Activated naive CD8-positive, alpha-beta T cell treated with anti-CD3 and anti-CD28 coated beads, Interleukin-2, amount 10 ng/mL, durations not matched to agents 7 days and 5 days (primary cell): ENCODE measurements at regions not wholly inside any gene's neighbourhood (a gene's known extent, or its start where the extent isn't known, plus 50 kb on each side); places are given as distances from the start of the nearest gene placed in this dataset.
"Not testable (repeated sequence)": the region's sequence is repeated elsewhere in the genome, so short reads cannot be mapped to it uniquely, and the experiment has no call there.

ENCODE experiments used
- ATAC-seq: fragments of 150-1000 bp; cut with Tn5 transposase; one replicate; pipeline ENCODE4 v1.10.0; 2021; ENCODE audit warnings: low read depth, moderate library complexity
- POLR2A ChIA-PET: fragments of 350-600 bp; sonication (Branson Sonifier 250); formaldehyde crosslinking; loops from one replicate; lab custom pipeline; 2021; ENCODE audit warnings: antibody characterized with exemption; lab: Charles Lee
- DNase-seq: peaks from one replicate; pipeline ENCODE4 v3.0.0; 2021
- H3K27ac Mint-ChIP-seq: one replicate; pipeline ENCODE4 v1.8.0; 2022; ENCODE audit warnings: mild to moderate bottlenecking, mixed read lengths
- H3K27me3 Mint-ChIP-seq: one replicate; pipeline ENCODE4 v1.8.0; 2022; ENCODE audit warnings: mild to moderate bottlenecking, moderate library complexity, mixed read lengths
- H3K36me3 Mint-ChIP-seq: one replicate; pipeline ENCODE4 v1.8.0; 2021; ENCODE audit warnings: mild to moderate bottlenecking, mixed read lengths
- H3K4me1 Mint-ChIP-seq: one replicate; pipeline ENCODE4 v1.8.0; 2021; ENCODE audit warnings: mixed read lengths
- H3K4me3 Mint-ChIP-seq: one replicate; pipeline ENCODE4 v1.8.0; 2022; ENCODE audit warnings: mild to moderate bottlenecking, moderate library complexity, mixed read lengths
- H3K9me3 Mint-ChIP-seq: one replicate; pipeline ENCODE4 v1.8.0; 2021; ENCODE audit warnings: mixed read lengths

DNA sequence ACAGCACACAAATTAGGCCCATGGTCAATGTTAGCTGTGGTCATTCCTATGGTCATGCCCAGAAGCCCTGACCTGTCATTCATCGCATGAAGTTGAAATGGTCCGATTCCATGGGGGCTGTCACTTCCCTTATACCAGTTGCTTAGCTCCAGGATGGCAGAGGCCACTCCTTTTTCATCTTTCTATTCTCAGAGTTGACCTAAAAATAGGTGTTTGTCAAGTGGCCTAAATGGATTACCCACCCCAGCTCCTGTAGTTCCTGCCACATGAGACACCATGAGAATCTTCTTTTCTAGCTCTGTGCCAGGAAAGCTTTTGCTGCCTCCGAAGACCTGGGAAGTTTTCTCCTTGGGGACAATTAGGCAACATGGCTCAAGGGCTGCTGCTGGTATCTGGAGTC, 141.2 kb upstream of the TRIM73 start:
- POLR2A ChIA-PET, ATAC-seq, H3K27ac Mint-ChIP-seq, H3K36me3 Mint-ChIP-seq, H3K27me3 Mint-ChIP-seq, H3K4me1 Mint-ChIP-seq, H3K9me3 Mint-ChIP-seq, DNase-seq, H3K4me3 Mint-ChIP-seq: not testable (repeated sequence)

GRCh38 chr7:75257442-75257841, 138.0 kb upstream of the TRIM73 start:
- H3K27me3 Mint-ChIP-seq, DNase-seq, ATAC-seq, H3K9me3 Mint-ChIP-seq, H3K4me1 Mint-ChIP-seq, H3K4me3 Mint-ChIP-seq, H3K36me3 Mint-ChIP-seq, POLR2A ChIA-PET, H3K27ac Mint-ChIP-seq: not testable (repeated sequence)

DNA sequence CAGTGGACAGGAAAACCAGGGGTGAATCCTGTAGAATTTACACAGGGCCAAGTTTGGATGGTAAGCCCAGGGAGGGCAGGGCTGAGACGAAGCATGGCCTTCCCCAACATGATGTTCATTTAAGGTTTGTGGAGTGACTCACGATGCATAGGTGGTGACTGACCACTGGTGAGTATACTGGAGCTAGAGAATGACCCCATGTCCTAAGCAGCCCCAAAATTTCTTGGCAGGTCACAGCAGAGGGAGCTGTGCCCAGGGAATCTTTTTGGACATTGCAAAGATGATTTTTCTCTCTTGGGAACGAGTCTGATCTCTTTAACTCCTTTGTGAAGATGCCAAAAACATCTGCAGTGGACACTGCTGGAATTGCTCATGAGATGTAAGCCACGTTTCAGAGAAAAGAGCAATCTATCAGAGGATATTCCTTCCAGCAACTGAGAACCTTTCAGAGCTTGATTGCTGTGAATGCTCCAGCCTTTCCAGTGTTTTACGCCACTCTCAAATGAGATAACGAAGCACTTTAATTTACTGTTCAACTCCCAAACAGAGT, 135.9 kb upstream of the TRIM73 start:
- ATAC-seq, H3K36me3 Mint-ChIP-seq, POLR2A ChIA-PET, H3K4me3 Mint-ChIP-seq, H3K4me1 Mint-ChIP-seq, H3K27me3 Mint-ChIP-seq, H3K27ac Mint-ChIP-seq, H3K9me3 Mint-ChIP-seq, DNase-seq: not testable (repeated sequence)

- H3K4me3 Mint-ChIP-seq, H3K36me3 Mint-ChIP-seq, H3K4me1 Mint-ChIP-seq, ATAC-seq, H3K9me3 Mint-ChIP-seq, POLR2A ChIA-PET, DNase-seq, H3K27ac Mint-ChIP-seq, H3K27me3 Mint-ChIP-seq: not testable (repeated sequence)
These were observed 133.8 kb upstream of the TRIM73 start for GRCh38 chr7:75261660-75262059.

DNA sequence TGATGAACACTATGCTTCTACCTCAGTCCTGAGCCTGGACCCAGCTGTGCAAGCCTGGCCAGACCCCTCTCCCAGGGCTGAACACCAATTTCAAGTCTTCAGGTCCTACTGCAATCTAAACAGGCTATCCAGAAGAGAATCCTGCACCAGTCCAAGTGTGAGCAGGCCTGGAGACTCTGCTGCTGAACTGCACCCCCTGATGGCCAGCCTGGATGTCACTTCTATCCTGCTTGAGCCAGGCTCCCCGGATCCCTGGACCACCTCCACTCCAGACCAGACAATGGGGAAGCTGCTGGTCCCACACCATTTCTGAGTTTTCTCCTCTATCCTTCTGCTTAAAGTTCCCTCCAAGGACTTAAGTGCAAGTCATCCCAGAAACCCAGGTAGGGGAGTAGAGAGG, 127.3 kb upstream of the TRIM73 start:
- H3K4me1 Mint-ChIP-seq, H3K36me3 Mint-ChIP-seq, DNase-seq, POLR2A ChIA-PET, ATAC-seq, H3K4me3 Mint-ChIP-seq, H3K9me3 Mint-ChIP-seq, H3K27ac Mint-ChIP-seq, H3K27me3 Mint-ChIP-seq: not testable (repeated sequence)

- H3K27me3 Mint-ChIP-seq, H3K4me1 Mint-ChIP-seq, H3K27ac Mint-ChIP-seq, POLR2A ChIA-PET, H3K36me3 Mint-ChIP-seq, ATAC-seq, H3K4me3 Mint-ChIP-seq, H3K9me3 Mint-ChIP-seq, DNase-seq: not testable (repeated sequence)
These were observed 126.3 kb upstream of the TRIM73 start for GRCh38 chr7:75269159-75269558.

DNA sequence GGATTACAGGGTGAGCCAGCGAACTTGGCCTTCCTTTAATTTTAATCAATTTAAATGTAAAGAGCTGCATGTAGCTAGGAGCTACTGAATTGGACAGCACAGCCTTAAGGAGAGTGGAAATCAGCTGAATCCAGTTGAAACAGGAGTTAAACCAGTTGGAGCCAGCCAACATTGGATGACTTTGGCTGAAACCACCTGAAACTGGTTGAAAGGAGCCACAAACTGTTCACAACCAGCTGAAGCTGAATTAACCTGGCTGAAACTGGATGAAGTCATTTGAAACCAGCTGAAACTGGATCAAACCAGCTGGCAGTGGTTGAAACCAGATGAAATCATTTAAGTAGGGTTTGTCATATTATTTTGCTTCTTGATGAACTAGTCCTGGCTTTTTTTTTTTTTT, 121.3 kb upstream of the TRIM73 start:
- H3K27me3 Mint-ChIP-seq, H3K9me3 Mint-ChIP-seq: not testable (repeated sequence)

More for the DNA sequence above, 121.3 kb upstream of the TRIM73 start:
- H3K4me3 Mint-ChIP-seq, DNase-seq, ATAC-seq, H3K4me1 Mint-ChIP-seq, H3K27ac Mint-ChIP-seq, POLR2A ChIA-PET, H3K36me3 Mint-ChIP-seq: not testable (repeated sequence)
